IMR-90 (cell line): ENCODE measurements at regions not wholly inside any gene's neighbourhood (a gene's known extent, or its start where the extent isn't known, plus 50 kb on each side); places are given as distances from the start of the nearest gene placed in this dataset.

Experiments
- ATAC-seq: fragments of 200-7000 bp; cut with Tn5 transposase; 2 replicates; pipeline ENCODE4 v1.9.1; 2020; ENCODE audit warnings: low read depth, mild to moderate bottlenecking, moderate library complexity
- BruUV-seq: library from RNA; stranded (reverse); fragments of 400-500 nt; replicated peaks from 2 replicates; lab custom pipeline; 2021; lab: Mats Ljungman, UMichigan
- CTCF ChIA-PET: fragments of 300-600 bp; formaldehyde crosslinking; extraction: SDS; loops from one replicate; lab custom pipeline; 2021; ENCODE audit warnings: antibody characterized with exemption; lab: Yijun Ruan, JAX
- POLR2A ChIA-PET: fragments of 300-600 bp; sonication (Branson Sonifier 250); formaldehyde crosslinking; loops from one replicate; lab custom pipeline; 2022; ENCODE audit warnings: antibody characterized with exemption; ENCODE audit not compliant: unreplicated experiment; lab: Charles Lee
- DNase-seq: peaks from one replicate; pipeline ENCODE4 v3.0.0; 2013
- H2AFZ ChIP-seq: replicated peaks from 2 replicates; pipeline ENCODE3; 2013; ENCODE audit warnings: low read length, mild to moderate bottlenecking; ENCODE audit not compliant: poor library complexity
- H2AK5ac ChIP-seq: 2 replicates; pipeline ENCODE4 v1.6.1; 2013; ENCODE audit warnings: low read depth, low read length, inconsistent platforms
- H2AK9ac ChIP-seq: replicated peaks from 2 replicates; pipeline ENCODE3; 2013; ENCODE audit warnings: mild to moderate bottlenecking, low read depth, low read length, moderate library complexity; ENCODE audit not compliant: poor library complexity
- H2BK120ac ChIP-seq: 2 replicates; pipeline ENCODE4 v1.6.1; 2013; ENCODE audit warnings: low read depth, low read length, inconsistent platforms
- H2BK15ac ChIP-seq: 3 replicates; pipeline ENCODE4 v1.6.1; 2013; ENCODE audit warnings: low read depth, low read length, inconsistent platforms
- H2BK20ac ChIP-seq: 2 replicates; pipeline ENCODE4 v1.6.1; 2013; ENCODE audit warnings: low read depth, mild to moderate bottlenecking, inconsistent platforms, low read length, moderate library complexity
- H2BK5ac ChIP-seq: 2 replicates; pipeline ENCODE4 v1.6.1; 2013; ENCODE audit warnings: mild to moderate bottlenecking, low read depth, low read length, inconsistent platforms; ENCODE audit not compliant: poor library complexity, severe bottlenecking
- H3K14ac ChIP-seq: replicated peaks from 2 replicates; pipeline ENCODE4 v1.6.1; 2013; ENCODE audit warnings: low read depth, low read length, inconsistent platforms
- H3K18ac ChIP-seq: 2 replicates; pipeline ENCODE4 v1.6.1; 2013; ENCODE audit warnings: low read depth, low read length, control low read depth
- H3K23ac ChIP-seq: 2 replicates; pipeline ENCODE4 v1.6.1; 2013; ENCODE audit warnings: low read depth, low read length, inconsistent platforms
- H3K27ac ChIP-seq: 2 replicates; pipeline ENCODE4 v1.5.1; 2013; ENCODE audit warnings: mild to moderate bottlenecking, control low read depth, low read length; ENCODE audit not compliant: insufficient read depth
- H3K27me3 ChIP-seq: 2 replicates; pipeline ENCODE4 v1.6.1; 2013; ENCODE audit warnings: low read length; ENCODE audit not compliant: control insufficient read depth, insufficient read depth
- H3K36me3 ChIP-seq: 2 replicates; pipeline ENCODE4 v1.6.1; 2013; ENCODE audit warnings: low read length, mixed read lengths; ENCODE audit not compliant: control insufficient read depth, insufficient read depth
- H3K4ac ChIP-seq: 2 replicates; pipeline ENCODE4 v1.6.1; 2013; ENCODE audit warnings: low read depth, low read length, inconsistent platforms
- H3K4me1 ChIP-seq: 2 replicates; pipeline ENCODE4 v1.6.1; 2013; ENCODE audit warnings: low read length, mixed read lengths; ENCODE audit not compliant: control insufficient read depth, insufficient read depth
- H3K4me2 ChIP-seq: 2 replicates; pipeline ENCODE4 v1.6.1; 2013; ENCODE audit warnings: low read depth, mild to moderate bottlenecking, control low read depth, low read length, moderate library complexity
- H3K4me3 ChIP-seq: 2 replicates; pipeline ENCODE4 v1.5.1; 2013; ENCODE audit warnings: low read depth, mild to moderate bottlenecking, control low read depth, low read length, moderate library complexity; ENCODE audit not compliant: insufficient read depth
- H3K56ac ChIP-seq: 2 replicates; pipeline ENCODE4 v1.6.1; 2013; ENCODE audit warnings: low read length, inconsistent platforms; ENCODE audit not compliant: insufficient read depth; ENCODE audit errors: extremely low read depth
- H3K79me1 ChIP-seq, 2 experiments: 2 replicates each; pipeline ENCODE4 v1.6.1; 2013; ENCODE audit warnings: low read length in 2 of 2, inconsistent platforms in 1 of 2, low read depth in 1 of 2
- H3K9ac ChIP-seq: 2 replicates; pipeline ENCODE4 v1.6.1; 2013; ENCODE audit warnings: low read depth, low read length, control low read depth
- H3K9me1 ChIP-seq: 2 replicates; pipeline ENCODE4 v1.6.1; 2013; ENCODE audit warnings: low read length, inconsistent platforms; ENCODE audit not compliant: insufficient read depth
- H3K9me3 ChIP-seq: 2 replicates; pipeline ENCODE4 v1.6.1; 2013; ENCODE audit warnings: low read length; ENCODE audit not compliant: control insufficient read depth, insufficient read depth
- H4K20me1 ChIP-seq: 2 replicates; pipeline ENCODE4 v1.6.1; 2013; ENCODE audit warnings: low read length, inconsistent platforms; ENCODE audit not compliant: insufficient read depth
- H4K5ac ChIP-seq: 2 replicates; pipeline ENCODE4 v1.6.1; 2013; ENCODE audit warnings: mild to moderate bottlenecking, low read depth, low read length, control low read depth
- H4K8ac ChIP-seq, 2 experiments: 2 replicates each; pipeline ENCODE4 v1.6.1; 2013; ENCODE audit warnings: low read depth in 2 of 2, low read length in 2 of 2, control low read depth in 1 of 2, inconsistent platforms in 1 of 2
- H4K91ac ChIP-seq: 2 replicates; pipeline ENCODE4 v1.6.1; 2013; ENCODE audit warnings: low read depth, low read length, inconsistent platforms; ENCODE audit not compliant: insufficient read depth
- BHLHE40 ChIP-seq: fragments of 150-350 bp; IDR thresholded peaks from 2 replicates; pipeline ENCODE4 v1.6.1; 2016; ENCODE audit warnings: mild to moderate bottlenecking, low read depth, low read length
- CEBPB ChIP-seq: IDR thresholded peaks from 2 replicates; pipeline ENCODE4 v1.6.1; 2012; ENCODE audit warnings: low read depth, low read length, improper control_type of control experiment
- FOS ChIP-seq: fragments of 150-350 bp; IDR thresholded peaks from 2 replicates; pipeline ENCODE4 v1.6.1; 2016; ENCODE audit warnings: low read depth, low read length
- MAZ ChIP-seq: IDR thresholded peaks from 2 replicates; pipeline ENCODE4 v1.6.1; 2012; ENCODE audit warnings: low read depth, mild to moderate bottlenecking, low read length, improper control_type of control experiment, moderate library complexity, borderline replicate concordance
- NFE2L2 ChIP-seq: fragments of 150-350 bp; IDR thresholded peaks from 2 replicates; pipeline ENCODE4 v1.6.1; 2016; ENCODE audit warnings: low read depth, mild to moderate bottlenecking, low read length
- POLR2A ChIP-seq: IDR thresholded peaks from 2 replicates; pipeline ENCODE4 v1.6.1; 2012; ENCODE audit warnings: mild to moderate bottlenecking, low read depth, low read length
- RAD21 ChIP-seq: IDR thresholded peaks from 2 replicates; pipeline ENCODE4 v1.6.1; 2012; ENCODE audit warnings: low read length, improper control_type of control experiment
- WGBS, 2 experiments: methylation state at CpG; one replicate each; pipeline versions ENCODE4 v1.1.5 to v1.1.7; 2013; ENCODE audit warnings: missing lambda C conversion rate in 2 of 2; ENCODE audit not compliant: insufficient read length in 1 of 2; ENCODE audit errors: extremely low coverage in 2 of 2; 5-methylcytosine and 5-hydroxymethylcytosine counted together
- dilution Hi-C: fragments of 300-500 bp; cut with HindIII; formaldehyde crosslinking; loops from one replicate; pipeline ENCODE4 v1.14.3; 2018; ENCODE audit warnings: low sequenced_read_pairs; ENCODE audit not compliant: unreplicated experiment
- in situ Hi-C: fragments of 300-500 bp; cut with MboI; formaldehyde crosslinking; loops from 3 replicates; pipeline ENCODE4 v1.14.3; 2019; ENCODE audit warnings: low sequenced_read_pairs, inconsistent platforms, mixed read lengths
- intact Hi-C: fragments of 100-400 bp; cut with micrococcal nuclease; formaldehyde crosslinking; loops from 2 replicates; pipeline ENCODE4 v1.10.0; 2022
- TF ChIP-seq, protein P1 (sequence below): conservative IDR thresholded peaks from 2 replicates; pipeline ENCODE4 v1.5.1; 2012; ENCODE audit warnings: mild to moderate bottlenecking, low read depth, low read length, improper control_type of control experiment

DNA sequence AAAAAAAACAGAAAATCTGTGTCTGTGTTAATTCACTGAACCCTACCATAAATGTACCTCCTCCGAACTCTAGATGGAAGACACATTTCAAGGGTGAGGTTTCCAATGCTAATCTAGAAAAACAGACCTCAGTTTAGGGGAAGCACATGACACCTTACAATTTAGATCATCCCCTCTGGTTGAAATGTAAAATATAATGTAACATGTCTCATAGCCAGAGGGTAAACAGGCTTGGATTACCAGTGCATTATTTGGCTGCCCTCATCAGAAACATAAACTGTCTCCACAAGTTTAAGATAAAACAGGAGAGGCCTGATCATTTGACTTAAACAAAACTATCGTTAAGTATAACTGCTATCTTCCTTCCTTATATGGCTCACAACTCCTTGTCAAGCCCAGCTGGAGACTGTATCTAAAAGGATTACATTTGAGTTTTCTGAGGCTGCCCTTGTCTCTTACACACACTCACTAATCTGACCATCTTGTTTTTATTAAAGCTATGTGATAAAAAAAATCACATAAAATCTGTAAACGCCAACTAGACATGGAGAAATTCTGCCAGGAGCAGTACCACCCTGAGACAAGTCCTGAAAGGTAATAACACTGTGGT, 105.7 kb downstream of the LURAP1L start:
- Histone ChIP-seq H2AFZ (no peak overlapping the region), H2BK20ac (no peak overlapping the region), H2AK9ac (no peak overlapping the region), H3K27ac (peak overlapping the region; percentile 76; the same call in 1 of the 2 replicates), H3K14ac (no peak overlapping the region; the same call in 1 of the 2 replicates), H2BK15ac (peak overlapping the region; percentile 16), H3K9ac (no peak overlapping the region; the same call in 1 of the 2 replicates), H4K5ac (peak overlapping the region; percentile 85), H3K36me3 (no peaks in the 10 kb centered on the region), H3K23ac (no peak overlapping the region), H3K79me1 (no peaks in the 10 kb centered on the region), H3K27me3 (no peaks in the 10 kb centered on the region), H2AK5ac (no peak overlapping the region), H3K4me1 (peaks cover 7% of the 10 kb centered on the region), H4K20me1 (no peaks in the 10 kb centered on the region), H3K18ac (peak overlapping the region; percentile 85), H3K9me3 (no peaks in the 10 kb centered on the region), H2BK5ac (peak overlapping the region; percentile 27), H3K9me1 (no peaks in the 10 kb centered on the region), H4K91ac (no peak overlapping the region), H3K56ac (peak overlapping the region; percentile 5; the same call in 1 of the 2 replicates), H3K4me3 (no peak overlapping the region), H4K8ac (peak overlapping the region in 1 of 2 experiments; percentile 54; a peak in 2 of 4 replicates), H3K4me2 (peak overlapping the region; percentile 56), H3K4ac (peak overlapping the region; percentile 12; the same call in 1 of the 2 replicates), H2BK120ac (peak overlapping the region; percentile 33)
- in situ Hi-C loops (loop anchor here (5.0 kb wide), 1 partner anchor 158 kb away; no protein-coding TSS in a partner anchor), intact Hi-C loops (loop anchor here (2.0 to 5.0 kb wide), 2 partner anchors 66 to 88 kb away; no protein-coding TSS in a partner anchor), dilution Hi-C loops (no loop called here)
- no TSS peak for BruUV-seq
- no CpG with 5 or more reads among the region's 3 CpGs for whole genome bisulfite sequencing, 2 experiments
- peak; percentile 66 for DNase-seq
- peak; percentile 56 for ATAC-seq
- TF ChIP-seq MAZ (no peak), POLR2A (no peak), RAD21 (no peak), NFE2L2 (no peak), CEBPB (no peak), FOS (no peak), BHLHE40 (no peak)
- TF ChIP-seq, protein P1, sequence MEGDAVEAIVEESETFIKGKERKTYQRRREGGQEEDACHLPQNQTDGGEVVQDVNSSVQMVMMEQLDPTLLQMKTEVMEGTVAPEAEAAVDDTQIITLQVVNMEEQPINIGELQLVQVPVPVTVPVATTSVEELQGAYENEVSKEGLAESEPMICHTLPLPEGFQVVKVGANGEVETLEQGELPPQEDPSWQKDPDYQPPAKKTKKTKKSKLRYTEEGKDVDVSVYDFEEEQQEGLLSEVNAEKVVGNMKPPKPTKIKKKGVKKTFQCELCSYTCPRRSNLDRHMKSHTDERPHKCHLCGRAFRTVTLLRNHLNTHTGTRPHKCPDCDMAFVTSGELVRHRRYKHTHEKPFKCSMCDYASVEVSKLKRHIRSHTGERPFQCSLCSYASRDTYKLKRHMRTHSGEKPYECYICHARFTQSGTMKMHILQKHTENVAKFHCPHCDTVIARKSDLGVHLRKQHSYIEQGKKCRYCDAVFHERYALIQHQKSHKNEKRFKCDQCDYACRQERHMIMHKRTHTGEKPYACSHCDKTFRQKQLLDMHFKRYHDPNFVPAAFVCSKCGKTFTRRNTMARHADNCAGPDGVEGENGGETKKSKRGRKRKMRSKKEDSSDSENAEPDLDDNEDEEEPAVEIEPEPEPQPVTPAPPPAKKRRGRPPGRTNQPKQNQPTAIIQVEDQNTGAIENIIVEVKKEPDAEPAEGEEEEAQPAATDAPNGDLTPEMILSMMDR, result no peak
- POLR2A ChIA-PET, result interaction anchor here (1.1 kb wide), 1 partner anchor 66 kb away, joined by 3 read pairs; no protein-coding TSS in a partner anchor
- CTCF ChIA-PET, result interaction anchor here (1.2 kb wide), 1 partner anchor 50 kb away, joined by 4 read pairs; no protein-coding TSS in a partner anchor
